ENCODE measurements at regions not wholly inside any gene's neighbourhood (a gene's known extent, or its start where the extent isn't known, plus 50 kb on each side); places are given as distances from the start of the nearest gene placed in this dataset.
"Not testable (repeated sequence)": the region's sequence is repeated elsewhere in the genome, so short reads cannot be mapped to it uniquely, and the experiment has no call there.

GRCh38 chr21:10414925-10415254 lies 106.5 kb upstream of the TPTE start:
- H3K27ac ChIP-seq; intact Hi-C loops (cut with DNase I); H3K4me3 ChIP-seq; H3K4me1 ChIP-seq; H3K27me3 ChIP-seq; DNase-seq; H3K36me3 ChIP-seq: not testable (repeated sequence)
- 85 to 86% methylated on average over 4 of the region's 4 CpGs for WGBS, 2 donors
- peaks cover 0 to 42% (median 5%) of the 10 kb centered on the region in 4 donors for H3K9me3 ChIP-seq

GRCh38 chr21:10415456-10415855 lies 105.9 kb upstream of the TPTE start:
- intact Hi-C loops (cut with DNase I); H3K27me3 ChIP-seq; H3K36me3 ChIP-seq; H3K4me3 ChIP-seq; H3K4me1 ChIP-seq; H3K27ac ChIP-seq: not testable (repeated sequence)
- 63 to 65% methylated on average over 7 of the region's 7 CpGs for WGBS, 2 donors
- H3K9me3 ChIP-seq: peaks cover 0 to 44% (median 5%) of the 10 kb centered on the region in 4 donors
- DNase-seq: peak; percentile 73

- WGBS, 2 donors: 55 to 59% methylated on average over 6 of the region's 6 CpGs
- H3K27ac ChIP-seq; DNase-seq; H3K4me3 ChIP-seq; intact Hi-C loops (cut with DNase I); H3K4me1 ChIP-seq; H3K36me3 ChIP-seq; H3K27me3 ChIP-seq: not testable (repeated sequence)
- peaks cover 0 to 44% (median 5%) of the 10 kb centered on the region in 4 donors for H3K9me3 ChIP-seq
These were observed 105.5 kb upstream of the TPTE start for GRCh38 chr21:10415859-10416258.

- WGBS, 2 donors: 59 to 61% methylated on average over 4 of the region's 4 CpGs
- intact Hi-C loops (cut with DNase I); H3K4me3 ChIP-seq; H3K36me3 ChIP-seq; H3K4me1 ChIP-seq; H3K27ac ChIP-seq; DNase-seq; H3K27me3 ChIP-seq: not testable (repeated sequence)
- peaks cover 0 to 50% (median 5%) of the 10 kb centered on the region in 4 donors for H3K9me3 ChIP-seq
These were observed 104.5 kb upstream of the TPTE start for GRCh38 chr21:10416691-10417447.

- DNase-seq: peak; percentile 74
- 81 to 82% methylated on average over 12 of the region's 12 CpGs for WGBS, 2 donors
- H3K4me3 ChIP-seq; intact Hi-C loops (cut with DNase I); H3K27ac ChIP-seq; H3K27me3 ChIP-seq; H3K4me1 ChIP-seq; H3K36me3 ChIP-seq: not testable (repeated sequence)
- peaks cover 0 to 55% (median 5%) of the 10 kb centered on the region in 4 donors for H3K9me3 ChIP-seq
These were observed 103.8 kb upstream of the TPTE start for GRCh38 chr21:10417551-10418002.

GRCh38 chr21:10418250-10419048 lies 102.9 kb upstream of the TPTE start:
- DNase-seq; H3K36me3 ChIP-seq; H3K4me3 ChIP-seq; H3K27ac ChIP-seq; H3K4me1 ChIP-seq; intact Hi-C loops (cut with DNase I); H3K27me3 ChIP-seq: not testable (repeated sequence)
- peaks cover 0 to 53% (median 5%) of the 10 kb centered on the region in 4 donors for H3K9me3 ChIP-seq
- TF ChIP-seq CTCF (IDR thresholded peaks at IDR 0.05): peak in 1 of 4 experiments; percentile 14
- WGBS, 2 donors: 59% methylated on average over 4 of the region's 4 CpGs

GRCh38 chr21:10421199-10421598 lies 100.2 kb upstream of the TPTE start:
- H3K27ac ChIP-seq; H3K4me1 ChIP-seq; intact Hi-C loops (cut with DNase I); DNase-seq; H3K4me3 ChIP-seq; H3K27me3 ChIP-seq; H3K36me3 ChIP-seq: not testable (repeated sequence)
- peaks cover 0 to 46% (median 1%) of the 10 kb centered on the region in 4 donors for H3K9me3 ChIP-seq
- WGBS, 2 donors: 59 to 69% methylated on average over 4 of the region's 4 CpGs

GRCh38 chr21:10421601-10422000 lies 99.8 kb upstream of the TPTE start:
- peaks cover 0 to 44% (median 1%) of the 10 kb centered on the region in 4 donors for H3K9me3 ChIP-seq
- intact Hi-C loops (cut with DNase I); H3K27me3 ChIP-seq; H3K36me3 ChIP-seq; H3K4me1 ChIP-seq; H3K27ac ChIP-seq; DNase-seq; H3K4me3 ChIP-seq: not testable (repeated sequence)
- WGBS, 2 donors: 48 to 53% methylated on average over 2 of the region's 2 CpGs

- intact Hi-C loops (cut with DNase I): not testable (repeated sequence)
These were observed 97.1 kb upstream of the TPTE start for GRCh38 chr21:10424097-10424886.

GRCh38 chr21:10424887-10425145 lies 96.6 kb upstream of the TPTE start:
- H3K4me3 ChIP-seq; H3K36me3 ChIP-seq; DNase-seq; intact Hi-C loops (cut with DNase I); H3K27me3 ChIP-seq; H3K27ac ChIP-seq; H3K4me1 ChIP-seq: not testable (repeated sequence)
- WGBS, 2 donors: 38 to 53% methylated on average over 1 of the region's 2 CpGs
- peaks cover 0 to 41% (median 0%) of the 10 kb centered on the region in 4 donors for H3K9me3 ChIP-seq

More at GRCh38 chr21:10424097-10424886, 97.1 kb upstream of the TPTE start:
- not testable (repeated sequence) for H3K4me1 ChIP-seq, H3K36me3 ChIP-seq, H3K27me3 ChIP-seq, DNase-seq, H3K4me3 ChIP-seq, H3K27ac ChIP-seq
- peaks cover 0 to 43% (median 0%) of the 10 kb centered on the region in 4 donors for H3K9me3 ChIP-seq
- WGBS, 2 donors: 67 to 68% methylated on average over 4 of the region's 4 CpGs

Data from sigmoid colon (tissue), 6 donors.